ENCODE measurements at regions not wholly inside any gene's neighbourhood (a gene's known extent, or its start where the extent isn't known, plus 50 kb on each side); places are given as distances from the start of the nearest gene placed in this dataset.
"Not testable (repeated sequence)": the region's sequence is repeated elsewhere in the genome, so short reads cannot be mapped to it uniquely, and the experiment has no call there.

DNA sequence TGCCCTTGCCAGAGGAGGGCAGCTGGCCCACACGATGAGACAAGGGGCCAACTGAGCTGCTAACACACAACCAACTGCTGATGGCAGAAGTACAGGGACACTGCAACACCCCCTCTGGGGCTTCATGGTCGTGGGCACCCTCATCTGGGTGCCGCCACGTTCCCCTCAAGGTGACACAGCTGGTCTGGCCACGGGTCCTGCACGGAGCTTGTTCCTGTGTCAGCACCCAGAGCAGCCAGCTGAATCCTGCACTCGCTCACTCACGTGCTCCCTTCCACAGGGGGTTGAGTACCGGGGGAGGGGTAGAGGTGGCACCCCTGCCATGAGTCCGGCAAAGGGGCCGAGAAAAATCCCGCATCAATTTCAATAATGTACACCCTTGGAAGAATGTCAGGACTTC lies 1319.1 kb downstream of the REEP3 start:
- DNase-seq, result no peak

DNA sequence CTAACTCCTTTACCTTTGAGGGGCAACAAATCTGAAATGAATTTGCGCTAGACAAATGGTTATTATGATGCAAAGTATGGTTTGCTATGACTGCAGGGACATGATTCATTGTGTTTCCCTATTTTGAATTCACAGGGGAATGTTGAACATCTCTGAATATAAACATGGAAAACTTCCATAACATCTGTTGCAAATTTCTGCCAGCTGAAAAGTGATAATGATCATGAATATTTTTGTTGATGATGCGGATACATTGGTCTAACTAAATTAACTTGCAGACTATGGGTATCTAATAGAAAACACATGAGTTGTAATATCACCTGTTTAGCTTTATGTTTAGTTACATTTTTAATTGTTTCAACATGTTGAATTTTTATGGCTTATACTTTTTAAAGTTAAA lies 1325.5 kb downstream of the REEP3 start:
- DNase-seq, result peak; percentile 4 to 57 (median 21)

GRCh38 chr10:64855941-64856340 lies 1334.7 kb downstream of the REEP3 start:
- DNase-seq, result no peak

DNA sequence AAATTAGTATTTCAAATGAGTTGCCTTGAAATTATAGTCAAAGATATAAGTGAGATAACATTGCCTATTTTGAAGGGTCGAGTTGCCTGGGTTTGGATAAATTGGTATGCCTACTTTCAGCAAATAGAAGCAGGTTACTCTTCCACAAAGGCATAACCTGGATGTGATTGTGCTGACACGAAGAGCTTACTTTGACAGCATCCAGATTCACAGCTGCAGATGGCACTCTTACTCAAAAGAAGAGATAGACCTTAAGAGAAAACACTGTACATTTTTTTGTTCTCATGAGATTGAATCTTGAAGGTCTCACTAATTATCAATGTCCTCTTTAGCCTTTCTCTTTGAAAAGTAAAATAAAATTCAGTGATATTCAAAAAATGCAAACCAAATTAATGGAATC lies 1338.7 kb downstream of the REEP3 start:
- no peak for DNase-seq

DNA sequence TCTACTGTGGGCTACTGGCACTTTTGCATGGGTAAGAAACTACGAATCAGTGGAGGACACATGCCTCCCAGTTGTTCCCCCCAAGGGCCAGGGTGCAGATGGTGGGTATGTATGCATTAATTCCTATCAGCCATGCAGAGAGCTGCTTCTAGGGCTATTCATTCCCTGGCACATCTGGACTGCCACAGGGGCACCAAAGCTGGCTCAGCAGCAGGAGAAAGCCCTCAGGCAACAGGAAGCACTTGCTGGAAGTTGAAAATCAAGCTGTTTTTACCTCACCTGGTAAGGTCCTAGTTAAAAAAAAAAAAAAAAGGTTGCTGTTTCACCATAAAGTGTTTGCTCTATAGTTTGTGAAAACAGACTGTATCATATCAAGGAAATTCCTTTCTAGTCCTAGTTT lies 1342.6 kb downstream of the REEP3 start:
- no peak for DNase-seq

DNA sequence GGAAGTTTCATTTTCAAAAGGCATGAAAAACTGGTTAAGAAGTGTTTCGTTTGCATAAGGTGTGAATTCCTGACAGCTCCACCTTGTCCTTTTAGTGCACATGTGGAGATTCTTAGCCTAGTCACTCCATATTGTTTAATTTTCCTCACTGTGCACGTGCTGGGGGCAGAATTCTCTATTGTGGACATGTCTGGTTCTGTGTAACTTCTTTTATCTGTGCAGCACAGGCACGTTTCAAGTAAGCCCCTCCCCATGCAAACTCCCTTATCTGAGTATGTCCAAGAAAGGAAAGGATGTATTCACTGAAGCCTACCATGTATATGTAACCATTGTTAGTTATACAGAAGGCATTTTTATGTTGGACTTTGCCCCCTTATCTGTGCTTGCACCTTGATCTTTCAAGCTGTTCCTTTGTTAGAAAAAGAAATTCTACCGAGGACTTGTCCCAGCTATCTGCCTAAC lies 1346.3 kb downstream of the REEP3 start:
- no peak for DNase-seq

- no peak for DNase-seq
Measured at GRCh38 chr10:64873088-64873487, 1351.9 kb downstream of the REEP3 start.

- no peak for DNase-seq
Measured at GRCh38 chr10:64873959-64874358, 1352.8 kb downstream of the REEP3 start.

GRCh38 chr10:64880546-64880945 lies 1359.3 kb downstream of the REEP3 start:
- no peak for DNase-seq

DNA sequence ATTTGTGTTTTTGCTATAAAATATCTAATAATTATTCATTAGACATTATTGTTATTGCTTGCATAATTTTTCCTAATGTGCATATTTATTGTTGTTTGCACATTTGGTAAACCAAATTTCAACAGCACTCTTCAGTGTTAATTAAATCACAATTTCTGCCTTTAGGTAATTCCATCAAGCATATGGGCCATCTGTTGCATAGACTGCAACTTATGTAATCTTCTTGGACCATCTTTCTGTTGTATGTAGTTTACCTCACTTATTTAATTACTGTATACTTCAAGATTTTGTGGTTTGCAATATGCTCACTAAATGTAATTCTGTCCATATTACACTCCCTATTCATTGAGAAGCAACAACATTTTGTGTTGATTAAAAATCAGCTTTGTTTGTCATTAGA lies 1360.1 kb downstream of the REEP3 start:
- no peak for DNase-seq

DNA sequence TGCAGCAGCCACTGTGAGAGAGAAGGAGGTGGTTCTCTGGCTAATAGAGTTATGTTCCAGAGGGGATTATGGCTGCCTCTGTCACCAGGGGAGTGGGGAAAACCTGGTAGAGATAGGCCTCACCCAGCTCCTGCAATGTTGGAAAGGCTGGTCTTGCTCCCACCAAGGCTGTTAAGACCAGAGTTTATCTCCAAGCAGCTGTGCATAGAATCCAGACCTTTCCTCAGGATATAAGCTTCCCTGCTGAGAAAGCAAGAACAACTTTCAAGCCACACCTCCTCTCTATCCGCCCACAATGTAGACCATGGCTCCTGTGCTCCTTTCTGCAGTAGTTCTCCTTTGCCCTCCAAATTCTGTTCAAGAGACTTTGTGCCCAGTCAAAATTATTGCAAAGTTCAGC lies 1375.4 kb downstream of the REEP3 start:
- DNase-seq, result no peak

- DNase-seq, result not testable (repeated sequence)
Measured at GRCh38 chr10:64906311-64906710, 1385.1 kb downstream of the REEP3 start.

- not testable (repeated sequence) for DNase-seq
Measured at GRCh38 chr10:64924306-64924705, 1403.1 kb downstream of the REEP3 start.

GRCh38 chr10:64952042-64952441 lies 1430.8 kb downstream of the REEP3 start:
- DNase-seq, result no peak

GRCh38 chr10:64956441-64956840 lies 1435.2 kb downstream of the REEP3 start:
- DNase-seq, result no peak

DNA sequence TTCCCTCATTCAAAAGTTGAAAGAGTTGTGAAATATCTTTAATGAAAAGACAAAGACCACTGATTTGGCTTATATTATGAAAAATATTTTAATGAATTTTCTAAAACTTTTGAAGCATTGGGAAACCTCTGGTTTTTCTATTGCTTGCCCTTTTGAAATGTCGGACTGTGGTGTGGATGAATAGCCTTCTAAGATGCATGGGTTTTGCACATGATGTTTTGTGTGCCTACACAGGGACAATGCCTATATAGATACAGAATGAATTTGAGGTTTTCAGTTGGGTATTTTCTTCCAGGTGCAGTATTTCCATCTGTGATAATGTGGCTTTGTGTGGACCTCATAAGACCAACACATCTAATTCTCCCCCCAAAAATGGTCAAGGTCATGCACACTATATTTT lies 1437.9 kb downstream of the REEP3 start:
- no peak for DNase-seq

DNA sequence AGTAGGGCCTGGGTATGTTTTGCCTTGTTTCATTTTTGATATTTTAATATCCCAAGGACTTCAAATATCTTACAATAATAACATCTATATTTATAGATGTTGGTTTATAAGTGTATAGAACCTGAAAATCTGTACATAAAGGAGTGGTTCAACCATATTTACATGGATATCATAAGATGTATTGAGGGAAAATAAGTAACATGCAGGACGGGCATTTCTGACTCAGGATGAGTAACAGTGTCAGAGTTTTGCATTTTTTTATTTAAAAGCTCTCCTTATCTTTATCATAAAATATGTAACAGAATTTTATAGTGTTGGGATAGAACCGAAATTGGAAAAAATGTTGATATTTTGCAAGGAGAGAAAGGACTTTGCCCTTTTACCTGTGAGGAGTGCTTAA lies 1438.7 kb downstream of the REEP3 start:
- no peak for DNase-seq

GRCh38 chr10:64973391-64973790 lies 1452.2 kb downstream of the REEP3 start:
- DNase-seq, result no peak

- DNase-seq, result no peak
Measured at GRCh38 chr10:64976150-64976549, 1454.9 kb downstream of the REEP3 start.

DNA sequence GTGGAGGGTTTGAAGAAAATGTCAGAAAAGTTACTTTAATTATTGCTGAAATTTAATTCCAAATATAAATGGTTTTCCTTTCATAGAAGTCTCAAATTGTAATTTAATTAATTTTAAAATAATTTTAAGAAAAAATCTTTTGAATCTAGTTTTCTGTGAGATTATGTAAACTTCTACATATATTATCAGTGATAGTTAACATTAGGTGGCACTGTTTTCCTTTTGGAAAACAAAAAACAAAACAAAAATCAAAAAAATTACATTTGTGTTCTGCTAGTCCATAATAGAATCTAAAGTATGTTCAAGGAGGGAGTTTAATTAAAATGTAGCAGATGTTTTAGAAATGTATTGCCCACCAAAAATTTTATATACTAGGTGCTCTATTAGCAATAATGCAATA lies 1456.7 kb downstream of the REEP3 start:
- peak in 2 of 3 donors; percentile 2 to 6 for DNase-seq

DNA sequence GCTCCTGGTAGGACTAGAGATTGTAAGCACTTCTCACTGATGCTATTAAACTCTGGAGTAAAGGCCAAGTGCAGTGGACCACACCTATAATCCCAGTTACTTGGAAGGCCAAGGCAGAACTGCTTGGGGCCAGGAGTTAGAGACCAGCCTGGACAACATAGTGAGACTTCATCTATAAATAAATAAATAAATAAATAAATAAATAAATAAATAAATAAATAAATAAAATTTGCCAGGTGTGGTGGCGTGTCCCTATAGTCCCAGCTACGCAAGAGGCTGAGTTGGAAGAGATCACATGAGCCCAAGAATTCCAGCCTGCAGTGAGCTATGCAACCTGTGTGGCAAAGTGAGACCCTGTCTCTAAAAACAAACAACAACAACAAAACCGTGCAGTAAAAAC lies 1475.7 kb downstream of the REEP3 start:
- DNase-seq, result no peak

GRCh38 chr10:65010845-65011244 lies 1489.6 kb downstream of the REEP3 start:
- no peak for DNase-seq

DNA sequence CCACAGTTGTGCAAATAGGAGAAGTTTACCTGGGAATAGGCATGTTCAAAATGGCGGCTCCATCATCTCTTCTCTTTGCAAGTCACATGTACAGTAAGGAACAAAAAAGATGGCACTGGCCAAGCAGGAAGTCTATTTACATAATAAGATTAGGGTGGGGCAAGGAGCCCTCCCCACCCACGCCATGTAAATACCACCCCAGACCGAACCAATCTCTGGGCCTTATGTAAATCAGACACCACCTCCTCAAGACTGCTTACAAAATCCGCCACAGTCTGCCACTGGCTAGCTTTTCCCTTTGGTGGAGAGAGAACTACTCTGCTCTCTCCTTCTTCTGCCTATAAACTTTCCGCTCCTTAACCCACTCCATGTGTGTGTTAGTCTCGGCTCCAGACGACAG lies 1496.3 kb downstream of the REEP3 start:
- DNase-seq, result no peak

DNA sequence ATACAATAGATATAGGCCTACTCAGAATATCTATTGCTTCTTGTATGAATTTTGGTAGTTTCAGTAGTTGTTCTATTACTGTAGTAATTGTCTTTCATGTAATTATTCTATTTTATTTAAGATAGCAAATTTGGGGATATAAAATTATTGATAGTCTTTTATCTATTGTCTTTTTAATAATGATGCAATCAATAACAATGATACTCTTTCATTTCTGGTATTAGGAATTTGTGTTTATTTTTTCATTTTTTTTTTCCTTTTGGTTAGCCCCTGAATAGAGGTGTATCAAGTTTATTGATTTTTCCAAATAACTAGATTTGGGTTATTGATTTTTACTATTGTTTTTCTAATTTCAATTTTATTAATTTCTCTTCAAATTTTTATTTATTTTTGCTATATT lies 1503.7 kb downstream of the REEP3 start:
- DNase-seq, result no peak

GRCh38 chr10:65030263-65030662 lies 1509.1 kb downstream of the REEP3 start:
- DNase-seq, result no peak
